H7 (cell line): ENCODE measurements at regions not wholly inside any gene's neighbourhood (a gene's known extent, or its start where the extent isn't known, plus 50 kb on each side); places are given as distances from the start of the nearest gene placed in this dataset.

Experiments used
- DNase-seq: peaks from one replicate; pipeline ENCODE4 v3.0.0; 2012
- H3K27me3 ChIP-seq: 2 replicates; pipeline ENCODE4 v1.6.0; 2011; ENCODE audit warnings: mild to moderate bottlenecking, low read length; ENCODE audit not compliant: control insufficient read depth, insufficient read depth
- H3K36me3 ChIP-seq: replicated peaks from 2 replicates; pipeline ENCODE4 v1.5.1; 2011; ENCODE audit warnings: low read length; ENCODE audit not compliant: control insufficient read depth, insufficient read depth
- H3K4me3 ChIP-seq: 2 replicates; pipeline ENCODE4 v1.5.1; 2011; ENCODE audit warnings: low read depth, mild to moderate bottlenecking, control low read depth, low read length, moderate library complexity; ENCODE audit not compliant: insufficient read depth

DNA sequence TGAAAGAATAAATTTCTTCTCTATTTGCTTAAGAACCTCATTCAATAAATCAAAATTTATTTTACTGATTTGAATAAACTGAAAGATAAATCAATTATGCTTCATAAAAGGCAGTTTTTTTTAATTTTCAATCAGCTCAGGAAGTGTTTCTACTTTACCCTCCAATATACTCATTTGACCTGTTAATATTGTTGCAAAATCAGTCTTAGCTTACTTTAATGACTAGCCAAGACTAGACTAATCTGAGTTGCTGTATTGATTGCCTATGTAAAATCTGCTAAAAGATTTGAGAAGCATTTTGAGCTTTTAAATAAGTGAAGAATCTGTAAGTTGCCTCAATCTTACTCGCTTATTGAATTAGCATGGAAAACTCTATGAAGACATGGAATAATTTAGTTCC is 179.1 kb upstream of the LYPLAL1 start:
- no peak overlapping the region for H3K4me3 ChIP-seq
- DNase-seq = no peak

GRCh38 chr1:218995091-218995665 is 178.5 kb upstream of the LYPLAL1 start:
- no peak overlapping the region for H3K4me3 ChIP-seq
- no peaks in the 10 kb centered on the region for H3K27me3 ChIP-seq
- no peak for DNase-seq
- no peaks in the 10 kb centered on the region for H3K36me3 ChIP-seq

More for the DNA sequence above, 179.1 kb upstream of the LYPLAL1 start:
- Histone ChIP-seq H3K36me3 (no peaks in the 10 kb centered on the region), H3K27me3 (no peaks in the 10 kb centered on the region)

- Histone ChIP-seq H3K4me3 (no peak overlapping the region), H3K36me3 (no peaks in the 10 kb centered on the region), H3K27me3 (no peaks in the 10 kb centered on the region)
- DNase-seq = no peak
Measured at GRCh38 chr1:218996362-218996761, 177.3 kb upstream of the LYPLAL1 start.

DNA sequence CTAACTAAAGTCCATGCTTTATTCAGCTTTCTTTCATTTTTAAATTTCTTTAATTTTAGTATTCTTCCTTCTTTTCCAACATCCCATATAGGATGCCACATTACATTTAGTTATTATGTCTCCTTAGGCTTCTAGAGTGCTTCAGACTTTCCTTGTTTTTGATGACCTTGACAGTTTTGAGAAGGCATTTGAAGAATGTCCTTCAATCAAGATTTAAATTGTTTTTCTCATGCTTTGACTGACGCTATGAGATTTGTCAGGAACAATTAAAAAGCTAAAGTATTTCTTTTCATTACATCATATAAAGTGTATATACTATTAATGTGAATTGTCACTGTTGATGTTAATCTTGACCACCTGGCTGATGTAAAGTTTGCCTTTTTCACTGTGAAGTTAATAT is 173.7 kb upstream of the LYPLAL1 start:
- Histone ChIP-seq H3K36me3 (no peaks in the 10 kb centered on the region), H3K4me3 (no peak overlapping the region), H3K27me3 (no peaks in the 10 kb centered on the region)
- DNase-seq = no peak

DNA sequence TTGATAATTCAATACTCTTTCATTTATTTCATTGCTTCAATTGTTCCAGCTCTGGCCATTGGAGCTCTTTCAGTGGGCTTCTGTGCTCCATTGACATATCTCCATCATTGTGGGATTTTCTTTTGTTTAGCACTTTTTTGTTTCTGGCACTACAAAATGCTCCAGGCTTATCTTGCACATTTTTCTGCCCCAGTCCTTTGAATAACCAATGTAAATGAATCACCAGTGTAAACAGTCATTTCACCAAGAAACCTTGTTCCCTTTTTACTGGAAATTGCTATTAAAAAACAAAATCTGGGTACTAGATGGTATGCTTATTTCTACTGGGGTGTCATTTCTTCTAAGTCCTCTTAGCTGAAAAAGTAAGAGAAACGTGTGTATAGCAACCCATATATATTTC is 173.0 kb upstream of the LYPLAL1 start:
- no peaks in the 10 kb centered on the region for H3K27me3 ChIP-seq
- no peak overlapping the region for H3K4me3 ChIP-seq
- no peaks in the 10 kb centered on the region for H3K36me3 ChIP-seq
- no peak for DNase-seq

GRCh38 chr1:219010720-219011119 is 163.0 kb upstream of the LYPLAL1 start:
- no peaks in the 10 kb centered on the region for H3K27me3 ChIP-seq

GRCh38 chr1:219020386-219020785 is 153.3 kb upstream of the LYPLAL1 start:
- H3K27me3 ChIP-seq = no peaks in the 10 kb centered on the region
- no peaks in the 10 kb centered on the region for H3K36me3 ChIP-seq
- DNase-seq = no peak
- no peak overlapping the region for H3K4me3 ChIP-seq

More at GRCh38 chr1:219010720-219011119, 163.0 kb upstream of the LYPLAL1 start:
- DNase-seq = no peak
- H3K36me3 ChIP-seq = no peaks in the 10 kb centered on the region
- H3K4me3 ChIP-seq = no peak overlapping the region

GRCh38 chr1:219020846-219021245 is 152.8 kb upstream of the LYPLAL1 start:
- Histone ChIP-seq H3K4me3 (no peak overlapping the region), H3K27me3 (no peaks in the 10 kb centered on the region), H3K36me3 (no peaks in the 10 kb centered on the region)
- no peak for DNase-seq

DNA sequence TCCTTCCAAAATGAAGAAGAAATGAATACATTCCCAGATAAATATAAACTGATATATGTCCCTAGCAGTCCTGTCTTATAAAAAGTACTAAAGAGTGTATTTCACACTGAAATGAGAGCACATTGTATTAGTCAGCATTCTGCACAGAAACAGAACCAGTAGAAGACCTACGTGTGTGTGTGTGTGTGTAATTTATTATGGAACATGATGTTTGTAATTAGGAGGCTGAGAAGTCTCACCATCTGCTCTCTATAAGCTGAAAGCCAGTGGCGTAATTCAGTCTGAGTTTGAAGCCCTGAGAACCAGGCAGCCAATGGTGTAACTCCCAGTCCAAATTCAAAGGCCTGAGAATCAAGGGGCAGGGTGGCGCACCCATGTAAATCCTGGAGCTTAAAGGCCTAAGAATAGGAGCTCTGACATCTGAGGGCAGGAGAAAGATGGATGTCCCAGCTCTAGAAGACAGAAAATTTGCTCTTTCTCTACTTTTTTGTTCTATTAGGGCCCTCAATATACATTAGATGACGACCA is 146.5 kb upstream of the LYPLAL1 start:
- H3K36me3 ChIP-seq = no peaks in the 10 kb centered on the region
- H3K4me3 ChIP-seq = no peak overlapping the region
- no peaks in the 10 kb centered on the region for H3K27me3 ChIP-seq
- DNase-seq = no peak

- Histone ChIP-seq H3K4me3 (no peak overlapping the region), H3K27me3 (no peaks in the 10 kb centered on the region), H3K36me3 (no peaks in the 10 kb centered on the region)
- no peak for DNase-seq
Measured at GRCh38 chr1:219031809-219032208, 141.9 kb upstream of the LYPLAL1 start.

GRCh38 chr1:219038398-219038797 is 135.3 kb upstream of the LYPLAL1 start:
- no peak overlapping the region for H3K4me3 ChIP-seq
- H3K27me3 ChIP-seq = no peaks in the 10 kb centered on the region
- no peaks in the 10 kb centered on the region for H3K36me3 ChIP-seq
- no peak for DNase-seq

DNA sequence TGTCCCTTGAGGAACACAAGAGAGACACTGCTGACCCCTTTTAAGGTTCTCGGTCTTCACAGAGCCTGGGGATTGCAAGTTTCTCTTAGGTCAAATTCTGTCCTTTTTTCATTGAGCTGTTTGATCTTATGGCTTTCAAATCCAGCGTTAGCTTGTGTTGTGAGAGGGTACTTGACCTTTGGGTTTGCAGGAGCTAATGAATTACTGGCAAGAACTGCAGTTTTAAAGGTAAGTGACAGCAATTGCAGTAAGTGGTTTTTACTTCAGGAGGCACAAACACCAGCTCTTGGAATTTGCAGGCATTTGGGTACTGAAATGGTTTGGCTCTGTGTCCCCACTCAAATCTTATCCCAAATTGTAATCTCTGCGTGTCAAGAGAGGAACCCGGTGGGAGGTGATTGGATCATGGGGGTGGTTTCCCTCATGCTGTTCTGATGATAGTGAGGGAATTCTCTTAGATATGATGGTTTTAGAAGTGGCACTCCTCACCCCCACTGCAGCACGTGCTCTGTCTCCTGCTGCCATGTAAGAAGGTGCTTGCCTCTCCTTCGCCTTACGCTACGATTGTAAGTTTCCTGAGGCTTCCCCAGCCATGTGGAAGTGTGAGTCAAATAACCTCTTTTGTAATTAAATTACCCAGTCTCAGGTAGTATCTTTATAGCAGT is 134.5 kb upstream of the LYPLAL1 start:
- no peaks in the 10 kb centered on the region for H3K36me3 ChIP-seq
- H3K4me3 ChIP-seq = no peak overlapping the region
- DNase-seq = no peak
- H3K27me3 ChIP-seq = no peaks in the 10 kb centered on the region

DNA sequence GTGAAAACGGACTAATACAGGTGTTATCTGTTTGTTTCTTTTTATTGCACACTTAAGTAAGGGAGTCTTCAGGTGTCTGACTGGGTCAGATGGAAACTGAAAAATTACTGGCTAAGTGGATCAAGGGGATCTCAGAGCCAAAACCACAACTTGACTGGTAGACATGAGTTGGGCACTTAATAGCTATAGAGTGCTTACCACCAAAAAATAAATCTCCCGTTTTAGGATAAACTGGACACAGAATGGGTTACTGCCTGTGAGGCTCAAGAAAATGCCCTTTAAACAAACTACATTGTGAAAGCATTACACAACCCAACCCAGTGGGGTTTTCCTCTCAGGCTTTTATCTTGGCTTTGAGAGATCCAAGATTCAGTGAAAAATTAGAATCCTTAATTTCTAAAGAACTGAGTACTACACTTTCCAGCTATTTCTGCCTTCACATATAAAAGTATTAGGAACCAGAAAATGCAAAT is 134.0 kb upstream of the LYPLAL1 start:
- H3K27me3 ChIP-seq = no peaks in the 10 kb centered on the region
- no peak for DNase-seq
- H3K4me3 ChIP-seq = no peak overlapping the region
- H3K36me3 ChIP-seq = no peaks in the 10 kb centered on the region

DNA sequence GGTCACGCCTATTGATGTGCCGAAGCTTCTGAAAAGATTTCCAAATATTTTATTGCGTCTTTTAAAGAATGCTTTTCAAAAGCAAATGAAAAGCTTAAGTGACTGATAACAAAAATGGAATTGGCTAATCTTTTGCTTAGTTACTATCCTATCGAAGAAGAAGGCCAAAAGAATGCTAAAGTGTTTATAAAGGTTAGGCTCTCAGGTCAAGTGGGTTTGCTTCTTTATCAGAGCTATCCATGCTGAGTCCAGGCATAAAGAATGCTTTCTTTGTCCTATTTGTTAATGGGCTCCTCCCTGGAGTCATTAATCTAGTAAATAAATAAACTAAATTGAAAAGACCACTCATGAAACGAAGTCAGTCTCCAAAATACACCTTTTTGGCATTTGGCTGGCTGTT is 133.4 kb upstream of the LYPLAL1 start:
- Histone ChIP-seq H3K27me3 (no peaks in the 10 kb centered on the region), H3K4me3 (no peak overlapping the region), H3K36me3 (no peaks in the 10 kb centered on the region)
- DNase-seq = no peak

DNA sequence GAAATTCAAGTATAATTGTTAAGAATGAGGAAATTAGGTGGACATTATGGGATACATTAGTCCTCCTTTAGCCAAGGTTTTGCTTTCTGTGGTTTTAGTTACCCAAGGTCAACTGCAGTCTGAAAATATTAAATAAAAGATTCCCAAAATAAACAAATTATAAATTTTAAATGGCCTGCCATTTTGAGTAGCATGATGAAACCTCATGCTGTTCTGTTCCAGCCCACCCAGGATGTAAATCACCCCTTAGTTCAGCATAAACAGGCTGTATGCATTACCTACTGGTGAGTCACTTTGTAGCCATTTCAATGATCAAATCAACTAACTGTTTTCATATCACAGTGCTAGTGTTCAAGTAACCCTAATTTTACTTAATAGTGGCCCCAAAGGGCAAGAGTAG is 132.5 kb upstream of the LYPLAL1 start:
- H3K4me3 ChIP-seq = no peak overlapping the region
- no peak for DNase-seq
- H3K27me3 ChIP-seq = no peaks in the 10 kb centered on the region
- no peaks in the 10 kb centered on the region for H3K36me3 ChIP-seq
